H1 (cell line): ENCODE measurements at regions not wholly inside any gene's neighbourhood (a gene's known extent, or its start where the extent isn't known, plus 50 kb on each side); places are given as distances from the start of the nearest gene placed in this dataset.
A peak's percentile ranks its signal among the peaks of the same experiment; 100 is the strongest.

Source experiments
- CTCF ChIA-PET: fragments of 300-600 bp; sonication (Branson Sonifier 250); formaldehyde crosslinking; loops from one replicate; lab custom pipeline; 2021; ENCODE audit not compliant: partially characterized antibody; lab: Charles Lee
- POLR2A ChIA-PET: fragments of 300-600 bp; sonication (Branson Sonifier 250); formaldehyde crosslinking; loops from one replicate; lab custom pipeline; 2021; ENCODE audit warnings: inconsistent platforms; ENCODE audit not compliant: partially characterized antibody; lab: Charles Lee
- DNase-seq, 2 experiments: peaks; one replicate each; pipeline versions ENCODE4 v3.0.0 to v3.0.0-alpha.2; 2010 to 2022; ENCODE audit warnings: low spot score in 2 of 2, low read depth in 1 of 2, mixed read lengths in 1 of 2
- FAIRE-seq: peaks from 2 replicates; lab custom pipeline; 2011; peaks lifted over from hg19 to GRCh38; lab: Jason Lieb, UNC
- H2AFZ ChIP-seq: 2 replicates; pipeline ENCODE4 v1.8.1; 2012; ENCODE audit warnings: low read length, inconsistent platforms
- H2AK5ac ChIP-seq: 2 replicates; pipeline ENCODE4 v1.6.1; 2013; ENCODE audit warnings: low read depth, low read length
- H2BK120ac ChIP-seq: replicated peaks from 2 replicates; pipeline ENCODE3; 2013; ENCODE audit warnings: low read depth, low read length, inconsistent platforms
- H2BK12ac ChIP-seq: 2 replicates; pipeline ENCODE4 v1.6.1; 2013; ENCODE audit warnings: low read depth, low read length
- H2BK15ac ChIP-seq: 2 replicates; pipeline ENCODE4 v1.6.1; 2013; ENCODE audit warnings: low read length
- H2BK20ac ChIP-seq: 2 replicates; pipeline ENCODE4 v1.6.1; 2013; ENCODE audit warnings: low read length
- H2BK5ac ChIP-seq: 2 replicates; pipeline ENCODE4 v1.6.1; 2013; ENCODE audit warnings: low read depth, low read length
- H3K14ac ChIP-seq: 2 replicates; pipeline ENCODE4 v1.6.1; 2013; ENCODE audit warnings: inconsistent platforms; ENCODE audit not compliant: insufficient read length
- H3K18ac ChIP-seq: 2 replicates; pipeline ENCODE4 v1.6.1; 2013; ENCODE audit warnings: low read length; ENCODE audit errors: extremely low read depth
- H3K23ac ChIP-seq: 2 replicates; pipeline ENCODE4 v1.6.1; 2013; ENCODE audit warnings: inconsistent platforms; ENCODE audit not compliant: insufficient read length
- H3K23me2 ChIP-seq: 2 replicates; pipeline ENCODE4 v1.6.1; 2013; ENCODE audit warnings: low read depth, low read length
- H3K27ac ChIP-seq: 2 replicates; pipeline ENCODE4 v1.6.1; 2011; ENCODE audit warnings: low read depth, low read length, inconsistent platforms
- H3K27me3 ChIP-seq, 4 experiments: replicated peaks in 1 of 4; 1 replicate in 1 of 4; 2 replicates in 3 of 4; pipeline versions ENCODE4 v1.6.1 to v1.8.1; 2011 to 2013; ENCODE audit warnings: low read length in 3 of 4, mild to moderate bottlenecking in 3 of 4, inconsistent platforms in 2 of 4, mixed read lengths in 2 of 4, moderate library complexity in 1 of 4; ENCODE audit not compliant: control insufficient read depth in 3 of 4, insufficient read depth in 3 of 4; ENCODE audit errors: extremely low read depth in 1 of 4
- H3K36me3 ChIP-seq, 4 experiments: 2 replicates each; pipeline versions ENCODE4 v1.6.1 to v1.8.1; 2011 to 2013; ENCODE audit warnings: mild to moderate bottlenecking in 4 of 4, low read length in 3 of 4, moderate library complexity in 2 of 4, control low read depth in 1 of 4, inconsistent platforms in 1 of 4; ENCODE audit not compliant: insufficient read depth in 4 of 4, control insufficient read depth in 2 of 4
- H3K4ac ChIP-seq: replicated peaks from 2 replicates; pipeline ENCODE3; 2013; ENCODE audit warnings: low read length, low read depth, mixed read lengths, inconsistent platforms; ENCODE audit not compliant: insufficient read length
- H3K4me1 ChIP-seq, 4 experiments: replicated peaks in 1 of 4; 1 replicate in 1 of 4; 2 replicates in 3 of 4; pipeline versions ENCODE4 v1.6.1 to v1.8.1; 2011 to 2013; ENCODE audit warnings: low read length in 3 of 4, inconsistent platforms in 2 of 4, mixed read lengths in 1 of 4; ENCODE audit not compliant: insufficient read depth in 4 of 4, control insufficient read depth in 3 of 4
- H3K4me2 ChIP-seq, 2 experiments: 2 replicates each; pipeline versions ENCODE4 v1.6.1 to v1.8.1; 2011 to 2013; ENCODE audit warnings: low read depth in 2 of 2, low read length in 2 of 2, control low read depth in 1 of 2, inconsistent platforms in 1 of 2, mild to moderate bottlenecking in 1 of 2; ENCODE audit not compliant: insufficient read depth in 1 of 2
- H3K4me3 ChIP-seq, 4 experiments: fragments of 200-600, 300-600 bp in 1 of 4; sonication (generic), shearing (Covaris generic), sonication (Bioruptor Twin) in 1 of 4; 2 replicates each; pipeline versions ENCODE4 v1.5.1 to v1.8.1; 2011 to 2016; ENCODE audit warnings: low read length in 4 of 4, low read depth in 3 of 4, control low read depth in 2 of 4, inconsistent platforms in 2 of 4, mild to moderate bottlenecking in 2 of 4, mixed read lengths in 1 of 4, moderate library complexity in 1 of 4; ENCODE audit not compliant: insufficient read depth in 2 of 4; ENCODE audit errors: extremely low read depth in 1 of 4
- H3K56ac ChIP-seq: replicated peaks from 2 replicates; pipeline ENCODE3; 2013; ENCODE audit warnings: low read depth, mild to moderate bottlenecking, mixed read lengths, low read length, inconsistent platforms; ENCODE audit not compliant: insufficient read length
- H3K79me1 ChIP-seq: 2 replicates; pipeline ENCODE4 v1.6.1; 2013; ENCODE audit warnings: low read depth, low read length, control low read depth
- H3K79me2 ChIP-seq, 2 experiments: 2 replicates each; pipeline versions ENCODE4 v1.6.1 to v1.8.1; 2012 to 2013; ENCODE audit warnings: low read length in 2 of 2, mild to moderate bottlenecking in 2 of 2, inconsistent platforms in 1 of 2; ENCODE audit not compliant: insufficient read depth in 2 of 2, control insufficient read depth in 1 of 2
- H3K9ac ChIP-seq, 4 experiments: replicated peaks in 1 of 4; 1 replicate in 1 of 4; 2 replicates in 3 of 4; pipeline versions ENCODE4 v1.6.1 to v1.8.1; 2011 to 2013; ENCODE audit warnings: low read depth in 3 of 4, low read length in 3 of 4, control low read depth in 2 of 4, mild to moderate bottlenecking in 2 of 4, moderate library complexity in 2 of 4, inconsistent platforms in 1 of 4; ENCODE audit errors: extremely low read depth in 1 of 4
- H3K9me3 ChIP-seq, 2 experiments: 2 replicates each; pipeline versions ENCODE4 v1.6.1 to v1.8.1; 2012 to 2013; ENCODE audit warnings: mild to moderate bottlenecking in 2 of 2, moderate library complexity in 2 of 2, control low read depth in 1 of 2, inconsistent platforms in 1 of 2, low read depth in 1 of 2, low read length in 1 of 2, mixed read lengths in 1 of 2; ENCODE audit not compliant: insufficient read depth in 2 of 2
- H4K20me1 ChIP-seq, 2 experiments: replicated peaks in 1 of 2; 2 replicates each; pipeline versions ENCODE3 to v1.8.1; 2011 to 2013; ENCODE audit warnings: inconsistent platforms in 2 of 2, low read length in 2 of 2, mild to moderate bottlenecking in 1 of 2; ENCODE audit not compliant: insufficient read depth in 2 of 2, control insufficient read depth in 1 of 2
- H4K5ac ChIP-seq: 2 replicates; pipeline ENCODE4 v1.6.1; 2013; ENCODE audit warnings: low read length, low read depth, mixed read lengths, inconsistent platforms; ENCODE audit not compliant: insufficient read length
- H4K8ac ChIP-seq: 2 replicates; pipeline ENCODE4 v1.8.0; 2013; ENCODE audit warnings: mild to moderate bottlenecking, moderate library complexity, low read length, inconsistent platforms; ENCODE audit not compliant: insufficient read depth; ENCODE audit errors: extremely low read depth
- H4K91ac ChIP-seq: replicated peaks from 2 replicates; pipeline ENCODE3; 2013; ENCODE audit warnings: low read length, mixed read lengths, inconsistent platforms; ENCODE audit not compliant: insufficient read length
- CHD2 ChIP-seq: IDR thresholded peaks from 2 replicates; pipeline ENCODE4 v1.6.1; 2012; ENCODE audit warnings: low read length, improper control_type of control experiment
- E2F6 ChIP-seq: IDR thresholded peaks from 2 replicates; pipeline ENCODE4 v1.6.1; 2012; ENCODE audit warnings: inconsistent platforms
- EP300 ChIP-seq, 2 experiments: IDR thresholded peaks; 1 replicate in 1 of 2; 2 replicates in 1 of 2; pipeline ENCODE4 v1.6.1; 2011 to 2012; ENCODE audit warnings: low read depth in 2 of 2, low read length in 2 of 2, mild to moderate bottlenecking in 2 of 2, borderline replicate concordance in 1 of 2, inconsistent platforms in 1 of 2, moderate library complexity in 1 of 2
- GABPA ChIP-seq: IDR thresholded peaks from 2 replicates; pipeline ENCODE4 v1.6.1; 2011; ENCODE audit warnings: mild to moderate bottlenecking, low read length, moderate library complexity, borderline replicate concordance; ENCODE audit not compliant: insufficient read depth
- GTF2F1 ChIP-seq: IDR thresholded peaks from 2 replicates; pipeline ENCODE4 v1.6.1; 2012; ENCODE audit warnings: low read depth, low read length, improper control_type of control experiment, borderline replicate concordance
- KDM5A ChIP-seq: fragments of 200-600 bp; IDR thresholded peaks from 2 replicates; pipeline ENCODE4 v1.7.1; 2012; ENCODE audit warnings: mild to moderate bottlenecking, low read length, inconsistent platforms, mixed read lengths
- NANOG ChIP-seq: IDR thresholded peaks from 2 replicates; pipeline ENCODE4 v1.6.1; 2011; ENCODE audit warnings: low read length, low read depth, mild to moderate bottlenecking, inconsistent platforms; ENCODE audit not compliant: insufficient read depth, poor library complexity, severe bottlenecking
- POLR2AphosphoS5 ChIP-seq: IDR thresholded peaks from 2 replicates; pipeline ENCODE4 v1.6.1; 2011; ENCODE audit warnings: low read depth, low read length
- RFX5 ChIP-seq: IDR thresholded peaks from 2 replicates; pipeline ENCODE4 v1.6.1; 2011; ENCODE audit warnings: low read depth, low read length, improper control_type of control experiment, borderline replicate concordance
- SIN3A ChIP-seq, 2 experiments: IDR thresholded peaks in 1 of 2; conservative IDR thresholded peaks in 1 of 2; 2 replicates each; pipeline ENCODE4 v1.6.1; 2011 to 2012; ENCODE audit warnings: low read length in 2 of 2, improper control_type of control experiment in 1 of 2, low read depth in 1 of 2, mild to moderate bottlenecking in 1 of 2
- SRF ChIP-seq: IDR thresholded peaks from 2 replicates; pipeline ENCODE4 v1.6.1; 2011; ENCODE audit warnings: mild to moderate bottlenecking, low read depth, low read length, moderate library complexity
- TEAD4 ChIP-seq: IDR thresholded peaks from 2 replicates; pipeline ENCODE4 v1.6.1; 2012; ENCODE audit warnings: low read depth, low read length, inconsistent platforms, mixed read lengths
- ZNF274 ChIP-seq: IDR thresholded peaks from 2 replicates; pipeline ENCODE4 v1.7.0; 2012; ENCODE audit warnings: low read length, borderline replicate concordance; ENCODE audit errors: extremely low read depth
- TF ChIP-seq, protein P1 (sequence below): IDR thresholded peaks from 2 replicates; pipeline ENCODE4 v1.6.1; 2011; ENCODE audit warnings: low read depth, mild to moderate bottlenecking, low read length; ENCODE audit not compliant: insufficient read depth

DNA sequence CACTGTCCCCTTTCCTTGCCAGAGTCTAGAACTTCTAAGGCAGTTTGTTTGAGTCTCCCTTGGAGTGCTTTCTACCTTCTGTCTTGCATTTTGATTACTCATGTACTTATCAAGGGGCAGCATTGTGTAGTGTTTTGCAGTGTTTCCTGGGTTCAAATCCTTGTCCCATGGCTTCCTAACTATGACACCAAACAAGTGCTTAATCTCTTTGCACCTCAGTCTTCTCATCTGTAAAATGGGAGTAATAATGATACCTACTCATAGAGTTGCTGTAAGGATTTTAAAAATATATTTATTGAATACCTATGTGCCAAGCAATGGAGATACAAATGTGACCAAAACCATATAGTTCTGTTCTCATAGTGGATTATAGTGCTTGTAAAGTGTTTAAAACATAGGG lies 105.5 kb upstream of the PKDCC start:
- peak overlapping the region; percentile 73; the same call in 1 of the 2 replicates for H2BK5ac ChIP-seq
- H4K8ac ChIP-seq, result no peak overlapping the region
- H3K27ac ChIP-seq, result no peak overlapping the region
- H3K14ac ChIP-seq, result no peak overlapping the region
- no peak overlapping the region for H2BK12ac ChIP-seq
- H3K18ac ChIP-seq, result no peak overlapping the region
- no peak overlapping the region for H3K4me2 ChIP-seq
- H2BK15ac ChIP-seq, result no peak overlapping the region
- no peaks in the 10 kb centered on the region for H3K9me3 ChIP-seq
- H3K4me1 ChIP-seq, result peaks cover 10 to 29% (median 20%) of the 10 kb centered on the region in 4 experiments
- H3K79me1 ChIP-seq, result no peaks in the 10 kb centered on the region
- H2AFZ ChIP-seq, result no peak overlapping the region
- CTCF ChIA-PET, result interaction anchor here (1.0 to 7.2 kb wide), 4 partner anchors 72 to 113 kb away, joined by 3 to 53 read pairs (median 4); no protein-coding TSS in a partner anchor
- no peak overlapping the region for H2BK20ac ChIP-seq
- POLR2A ChIA-PET, result no interaction called here
- H3K27me3 ChIP-seq, result no peaks in the 10 kb centered on the region
- no peak overlapping the region for H4K91ac ChIP-seq
- H3K23me2 ChIP-seq, result no peaks in the 10 kb centered on the region
- H3K23ac ChIP-seq, result no peak overlapping the region
- no peak overlapping the region for H2AK5ac ChIP-seq
- DNase-seq (no peak), FAIRE-seq (no peak)
- H4K5ac ChIP-seq, result no peak overlapping the region
- H4K20me1 ChIP-seq, result no peaks in the 10 kb centered on the region
- H3K36me3 ChIP-seq, result no peaks in the 10 kb centered on the region
- no peaks in the 10 kb centered on the region for H3K79me2 ChIP-seq
- H2BK120ac ChIP-seq, result no peak overlapping the region
- no peak overlapping the region for H3K9ac ChIP-seq
- no peak overlapping the region for H3K4ac ChIP-seq
- H3K56ac ChIP-seq, result no peak overlapping the region
- H3K4me3 ChIP-seq, result no peak overlapping the region
- TF ChIP-seq ZNF274 (no peak), RFX5 (no peak), EP300 (IDR thresholded peaks at IDR 0.05; ENCODE audit: borderline replicate concordance in 1 of 2, low read depth in 2 of 2, low read length in 2 of 2) (no peak), GABPA (no peak), POLR2AphosphoS5 (no peak), KDM5A (no peak), SRF (no peak), E2F6 (no peak), SIN3A (conservative IDR thresholded peaks at IDR 0.05 in 1 of 2, IDR thresholded peaks at IDR 0.05 in 1 of 2; ENCODE audit: low read depth in 1 of 2, low read length in 2 of 2) (no peak), NANOG (no peak), CHD2 (no peak), GTF2F1 (no peak), TEAD4 (no peak)
- TF ChIP-seq, protein P1, sequence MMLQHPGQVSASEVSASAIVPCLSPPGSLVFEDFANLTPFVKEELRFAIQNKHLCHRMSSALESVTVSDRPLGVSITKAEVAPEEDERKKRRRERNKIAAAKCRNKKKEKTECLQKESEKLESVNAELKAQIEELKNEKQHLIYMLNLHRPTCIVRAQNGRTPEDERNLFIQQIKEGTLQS, result no peak
